Neutrophil (primary cell): ENCODE measurements at regions not wholly inside any gene's neighbourhood (a gene's known extent, or its start where the extent isn't known, plus 50 kb on each side); places are given as distances from the start of the nearest gene placed in this dataset.

Experiments
- H3K27ac ChIP-seq: fragments of 200-600 bp; sonication (generic); 2 replicates; pipeline ENCODE4 v1.5.1; 2016; ENCODE audit warnings: mild to moderate bottlenecking, moderate library complexity
- H3K27me3 ChIP-seq: fragments of 200-600 bp; sonication (generic); 2 replicates; pipeline ENCODE4 v1.6.0; 2016; ENCODE audit warnings: mild to moderate bottlenecking
- H3K36me3 ChIP-seq: fragments of 200-600 bp; sonication (generic); 2 replicates; pipeline ENCODE4 v1.5.1; 2017
- H3K4me1 ChIP-seq, 2 experiments: fragments of 200-600 bp in 1 of 2; sonication (generic) in 1 of 2; 1 replicate in 1 of 2; 2 replicates in 1 of 2; pipeline versions ENCODE4 v1.5.1 to v1.6.1; 2013 to 2016; ENCODE audit warnings: low read depth in 1 of 2, low read length in 1 of 2, mild to moderate bottlenecking in 1 of 2, moderate library complexity in 1 of 2; ENCODE audit not compliant: control insufficient read depth in 1 of 2, insufficient read depth in 1 of 2
- H3K4me3 ChIP-seq, 2 experiments: fragments of 200-600 bp in 1 of 2; sonication (generic) in 1 of 2; 1 replicate in 1 of 2; 2 replicates in 1 of 2; pipeline ENCODE4 v1.5.1; 2013 to 2016; ENCODE audit warnings: low read depth in 1 of 2, low read length in 1 of 2, mild to moderate bottlenecking in 1 of 2, moderate library complexity in 1 of 2
- H3K9me3 ChIP-seq: fragments of 200-600 bp; sonication (generic); 2 replicates; pipeline ENCODE4 v1.5.1; 2016
- CTCF ChIP-seq: fragments of 200-600 bp; sonication (generic); IDR thresholded peaks from 2 replicates; pipeline ENCODE4 v1.5.1; 2016; ENCODE audit warnings: antibody characterized with exemption

GRCh38 chr21:15999741-16000140 is 270.0 kb downstream of the USP25 start:
- H3K27ac ChIP-seq, result no peak overlapping the region
- no peaks in the 10 kb centered on the region for H3K27me3 ChIP-seq
- no peaks in the 10 kb centered on the region for H3K36me3 ChIP-seq
- TF ChIP-seq CTCF, result no peak
- H3K4me1 ChIP-seq, result no peaks in the 10 kb centered on the region
- H3K4me3 ChIP-seq, result no peak overlapping the region
- no peaks in the 10 kb centered on the region for H3K9me3 ChIP-seq

GRCh38 chr21:16002874-16003466 is 273.2 kb downstream of the USP25 start:
- Histone ChIP-seq H3K4me3 (no peak overlapping the region), H3K4me1 (no peaks in the 10 kb centered on the region), H3K27me3 (no peaks in the 10 kb centered on the region), H3K9me3 (no peaks in the 10 kb centered on the region), H3K27ac (no peak overlapping the region), H3K36me3 (no peaks in the 10 kb centered on the region)
- no peak for TF ChIP-seq CTCF

GRCh38 chr21:16004086-16004485 is 274.3 kb downstream of the USP25 start:
- Histone ChIP-seq H3K36me3 (no peaks in the 10 kb centered on the region), H3K27me3 (no peaks in the 10 kb centered on the region), H3K4me1 (no peaks in the 10 kb centered on the region), H3K9me3 (no peaks in the 10 kb centered on the region), H3K4me3 (no peak overlapping the region), H3K27ac (no peak overlapping the region)
- TF ChIP-seq CTCF, result no peak

GRCh38 chr21:16004523-16004922 is 274.7 kb downstream of the USP25 start:
- Histone ChIP-seq H3K9me3 (no peaks in the 10 kb centered on the region), H3K36me3 (no peaks in the 10 kb centered on the region), H3K27ac (no peak overlapping the region), H3K4me3 (no peak overlapping the region), H3K27me3 (no peaks in the 10 kb centered on the region), H3K4me1 (no peaks in the 10 kb centered on the region)
- no peak for TF ChIP-seq CTCF

GRCh38 chr21:16005996-16006395 is 276.2 kb downstream of the USP25 start:
- Histone ChIP-seq H3K27ac (no peak overlapping the region), H3K9me3 (no peaks in the 10 kb centered on the region), H3K4me1 (no peaks in the 10 kb centered on the region), H3K27me3 (no peaks in the 10 kb centered on the region), H3K4me3 (no peak overlapping the region), H3K36me3 (no peaks in the 10 kb centered on the region)
- no peak for TF ChIP-seq CTCF

- TF ChIP-seq CTCF, result no peak
- H3K36me3 ChIP-seq, result no peaks in the 10 kb centered on the region
Observed at GRCh38 chr21:16007943-16008342, 278.2 kb downstream of the USP25 start.

More at GRCh38 chr21:16007943-16008342, 278.2 kb downstream of the USP25 start:
- no peaks in the 10 kb centered on the region for H3K27me3 ChIP-seq
- H3K4me3 ChIP-seq, result no peak overlapping the region
- H3K27ac ChIP-seq, result no peak overlapping the region
- H3K4me1 ChIP-seq, result no peaks in the 10 kb centered on the region
- H3K9me3 ChIP-seq, result no peaks in the 10 kb centered on the region
